Mesothelial cell of epicardium (in vitro differentiated cells): ENCODE measurements at regions not wholly inside any gene's neighbourhood (a gene's known extent, or its start where the extent isn't known, plus 50 kb on each side); places are given as distances from the start of the nearest gene placed in this dataset.

Source experiments
- DNase-seq, 2 experiments: peaks; one replicate each; pipeline ENCODE4 v3.0.0; 2021; ENCODE audit warnings: low spot score in 2 of 2; ENCODE audit not compliant: unreplicated experiment in 2 of 2
- H3K27ac Mint-ChIP-seq: 2 replicates; pipeline ENCODE4 v1.8.0; 2021; ENCODE audit warnings: mixed read lengths
- H3K27me3 Mint-ChIP-seq: 2 replicates; pipeline ENCODE4 v1.8.0; 2021; ENCODE audit warnings: low read depth, mixed read lengths
- H3K36me3 Mint-ChIP-seq: 2 replicates; pipeline ENCODE4 v1.8.0; 2021; ENCODE audit warnings: mixed read lengths
- H3K4me1 Mint-ChIP-seq: 2 replicates; pipeline ENCODE4 v1.8.0; 2021; ENCODE audit warnings: mixed read lengths
- H3K4me3 Mint-ChIP-seq: 2 replicates; pipeline ENCODE4 v1.8.0; 2021; ENCODE audit warnings: mild to moderate bottlenecking, moderate library complexity, mixed read lengths
- H3K9me3 Mint-ChIP-seq: 2 replicates; pipeline ENCODE4 v1.8.0; 2021; ENCODE audit warnings: mixed read lengths
- TF ChIP-seq, protein P1 (sequence below): fragments of 200-600 bp; sonication (generic); IDR thresholded peaks from one replicate; pipeline ENCODE4 v1.5.0; 2021; ENCODE audit warnings: antibody characterized with exemption; ENCODE audit not compliant: unreplicated experiment

DNA sequence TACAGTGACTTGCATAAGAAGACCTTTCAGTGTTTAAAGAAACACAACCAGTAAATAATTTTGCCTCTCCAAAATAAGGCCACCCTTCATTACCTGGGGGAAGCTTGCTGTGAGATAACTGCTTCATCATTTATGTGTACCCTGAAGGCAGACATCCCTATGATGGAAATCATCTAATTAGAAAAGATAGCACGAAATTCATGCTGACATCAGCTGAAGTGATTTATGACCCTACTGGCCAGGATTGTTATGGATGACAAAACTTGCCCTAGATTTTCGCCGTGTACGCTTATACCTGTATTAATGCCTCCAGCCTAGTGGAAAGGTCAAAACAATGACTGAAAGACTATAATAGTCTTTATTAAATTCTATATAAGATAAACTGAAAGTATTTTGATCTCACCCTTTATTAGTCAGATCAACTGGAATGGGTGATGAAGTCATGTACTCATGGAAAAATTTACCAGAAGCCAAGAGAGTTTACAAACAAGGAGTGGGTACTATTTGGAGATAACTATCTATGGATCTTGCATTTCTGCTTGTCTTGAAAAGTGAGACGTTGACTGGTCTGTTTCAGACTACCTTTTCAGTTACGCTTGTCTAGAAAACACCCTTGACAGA, 114.2 kb downstream of the PPP1R3A start:
- peaks cover 15% of the 10 kb centered on the region for H3K4me1 Mint-ChIP-seq
- H3K27me3 Mint-ChIP-seq: peaks cover 2% of the 10 kb centered on the region
- TF ChIP-seq, protein P1, sequence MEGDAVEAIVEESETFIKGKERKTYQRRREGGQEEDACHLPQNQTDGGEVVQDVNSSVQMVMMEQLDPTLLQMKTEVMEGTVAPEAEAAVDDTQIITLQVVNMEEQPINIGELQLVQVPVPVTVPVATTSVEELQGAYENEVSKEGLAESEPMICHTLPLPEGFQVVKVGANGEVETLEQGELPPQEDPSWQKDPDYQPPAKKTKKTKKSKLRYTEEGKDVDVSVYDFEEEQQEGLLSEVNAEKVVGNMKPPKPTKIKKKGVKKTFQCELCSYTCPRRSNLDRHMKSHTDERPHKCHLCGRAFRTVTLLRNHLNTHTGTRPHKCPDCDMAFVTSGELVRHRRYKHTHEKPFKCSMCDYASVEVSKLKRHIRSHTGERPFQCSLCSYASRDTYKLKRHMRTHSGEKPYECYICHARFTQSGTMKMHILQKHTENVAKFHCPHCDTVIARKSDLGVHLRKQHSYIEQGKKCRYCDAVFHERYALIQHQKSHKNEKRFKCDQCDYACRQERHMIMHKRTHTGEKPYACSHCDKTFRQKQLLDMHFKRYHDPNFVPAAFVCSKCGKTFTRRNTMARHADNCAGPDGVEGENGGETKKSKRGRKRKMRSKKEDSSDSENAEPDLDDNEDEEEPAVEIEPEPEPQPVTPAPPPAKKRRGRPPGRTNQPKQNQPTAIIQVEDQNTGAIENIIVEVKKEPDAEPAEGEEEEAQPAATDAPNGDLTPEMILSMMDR: no peak
- no peaks in the 10 kb centered on the region for H3K36me3 Mint-ChIP-seq
- no peak for DNase-seq
- H3K4me3 Mint-ChIP-seq: no peak overlapping the region
- H3K27ac Mint-ChIP-seq: no peak overlapping the region
- H3K9me3 Mint-ChIP-seq: peaks cover 4% of the 10 kb centered on the region

DNA sequence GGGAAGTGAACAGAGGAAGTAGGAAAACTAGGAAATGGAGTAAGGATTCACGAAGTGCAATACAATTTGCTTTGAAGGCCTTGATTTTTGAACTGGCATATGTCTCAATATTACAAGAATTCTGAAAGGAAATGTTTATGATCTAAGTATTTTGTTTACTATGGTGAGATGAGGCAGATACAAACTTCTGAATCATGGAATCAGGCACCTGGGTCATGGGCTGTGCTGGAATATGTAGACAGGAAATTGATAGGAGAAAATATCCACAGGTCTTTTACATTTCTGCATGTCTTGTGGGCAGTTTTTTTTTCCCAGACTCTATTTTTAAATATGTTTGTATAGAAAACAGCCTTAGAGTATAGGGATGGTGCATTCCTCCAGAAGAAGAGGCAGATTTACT, 117.1 kb downstream of the PPP1R3A start:
- Mint-ChIP-seq H3K36me3 (no peaks in the 10 kb centered on the region), H3K4me1 (peaks cover 22% of the 10 kb centered on the region), H3K4me3 (no peak overlapping the region), H3K27me3 (peaks cover 9% of the 10 kb centered on the region), H3K9me3 (peaks cover 9% of the 10 kb centered on the region), H3K27ac (no peak overlapping the region)
- no peak for DNase-seq
- TF ChIP-seq, protein P1: no peak

DNA sequence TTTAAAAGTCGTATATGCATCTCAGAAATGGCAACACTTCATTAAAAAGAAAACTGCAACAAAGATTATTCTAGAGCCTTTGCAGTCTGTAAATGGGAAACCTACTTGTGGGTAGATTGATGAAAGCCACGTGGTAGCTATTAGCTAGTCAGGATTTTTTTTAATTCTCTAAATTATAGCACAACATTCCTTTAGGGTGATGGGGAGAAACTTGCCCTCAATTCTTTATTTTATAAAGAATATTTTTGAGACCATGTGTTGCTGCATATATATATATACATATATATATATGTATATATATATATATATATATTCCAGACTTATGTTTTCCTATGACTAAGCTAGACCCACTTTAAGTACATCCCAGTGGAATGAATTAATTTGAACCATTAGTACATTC, 118.0 kb downstream of the PPP1R3A start:
- peaks cover 9% of the 10 kb centered on the region for H3K27me3 Mint-ChIP-seq

DNA sequence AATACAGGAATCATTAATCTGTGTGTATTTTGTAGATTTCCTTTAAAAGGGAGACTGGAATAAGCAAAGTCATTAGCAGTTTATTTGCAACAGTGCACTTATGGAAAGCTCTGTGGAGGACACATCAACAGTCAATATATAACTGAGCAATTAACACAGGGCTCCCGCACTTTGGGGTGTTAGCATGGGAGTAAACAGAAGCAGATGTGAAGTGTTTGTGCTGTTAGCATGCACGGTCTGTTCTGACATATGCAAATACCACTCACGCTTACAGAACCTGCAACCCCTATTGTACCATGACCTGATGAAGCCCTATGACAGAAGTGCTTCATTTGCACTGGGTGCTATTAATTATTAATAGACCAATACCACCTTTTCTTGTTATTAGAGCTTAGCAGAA, 118.9 kb downstream of the PPP1R3A start:
- Mint-ChIP-seq H3K4me3 (no peak overlapping the region), H3K27ac (no peak overlapping the region), H3K36me3 (no peaks in the 10 kb centered on the region), H3K27me3 (peaks cover 9% of the 10 kb centered on the region), H3K9me3 (peaks cover 9% of the 10 kb centered on the region), H3K4me1 (peaks cover 21% of the 10 kb centered on the region)
- TF ChIP-seq, protein P1: no peak
- DNase-seq: no peak

More for the DNA sequence above, 118.0 kb downstream of the PPP1R3A start:
- DNase-seq: no peak
- Mint-ChIP-seq H3K36me3 (no peaks in the 10 kb centered on the region), H3K27ac (no peak overlapping the region), H3K4me3 (no peak overlapping the region), H3K4me1 (peaks cover 21% of the 10 kb centered on the region), H3K9me3 (peaks cover 9% of the 10 kb centered on the region)
- TF ChIP-seq, protein P1: no peak

DNA sequence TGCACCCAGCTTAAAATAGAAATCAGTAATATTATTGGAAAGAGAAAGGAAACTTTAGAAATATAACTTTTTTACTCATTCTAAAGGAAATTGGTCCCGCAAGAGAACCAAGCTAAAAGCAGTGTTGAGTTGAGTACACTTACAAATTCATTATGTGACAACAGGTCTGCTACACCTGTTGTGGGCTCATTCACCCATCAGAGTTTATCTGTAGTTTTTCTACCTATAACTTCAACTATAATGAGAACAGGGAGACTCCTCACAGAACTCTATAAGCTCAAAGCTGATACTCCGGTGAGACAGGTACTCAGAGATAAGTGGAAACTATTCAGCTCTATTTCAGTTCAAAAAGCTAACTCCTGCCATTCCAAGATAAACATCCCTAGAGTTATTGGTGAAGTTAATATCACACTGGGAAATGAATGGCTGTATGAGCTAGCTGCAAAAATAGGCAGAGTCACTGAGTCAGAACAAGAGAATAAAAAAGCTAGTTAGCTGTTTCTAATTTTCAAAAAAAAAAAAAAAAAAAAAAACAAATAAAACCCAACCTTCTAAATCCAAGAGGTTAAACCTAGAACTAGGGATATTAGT, 121.3 kb downstream of the PPP1R3A start:
- DNase-seq: no peak
- H3K4me3 Mint-ChIP-seq: no peak overlapping the region
- H3K36me3 Mint-ChIP-seq: no peaks in the 10 kb centered on the region
- no peak overlapping the region for H3K27ac Mint-ChIP-seq
- TF ChIP-seq, protein P1: no peak
- H3K27me3 Mint-ChIP-seq: peaks cover 9% of the 10 kb centered on the region
- peaks cover 16% of the 10 kb centered on the region for H3K4me1 Mint-ChIP-seq
- H3K9me3 Mint-ChIP-seq: peaks cover 11% of the 10 kb centered on the region

DNA sequence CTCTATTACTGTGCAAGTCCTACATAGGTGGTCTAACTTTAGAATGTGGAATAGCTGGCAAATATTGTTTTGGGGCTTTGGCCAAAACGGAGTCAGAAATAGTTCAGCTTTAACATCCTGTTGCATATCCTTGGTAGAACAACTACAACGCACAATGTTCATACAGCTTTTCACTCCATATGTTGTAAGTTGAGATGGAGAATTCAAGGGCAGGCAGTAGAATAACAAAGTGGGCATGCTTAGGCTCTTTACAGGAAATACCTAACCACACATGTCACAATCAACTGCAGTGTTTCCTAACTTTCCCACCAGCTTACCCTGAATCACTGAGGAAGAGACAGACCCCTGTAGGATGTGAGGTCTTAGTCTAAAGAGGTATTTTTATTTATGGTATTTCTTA, 122.3 kb downstream of the PPP1R3A start:
- H3K36me3 Mint-ChIP-seq: no peaks in the 10 kb centered on the region
- peaks cover 16% of the 10 kb centered on the region for H3K4me1 Mint-ChIP-seq
- H3K9me3 Mint-ChIP-seq: peaks cover 11% of the 10 kb centered on the region
- H3K27me3 Mint-ChIP-seq: peaks cover 9% of the 10 kb centered on the region
- no peak overlapping the region for H3K27ac Mint-ChIP-seq
- TF ChIP-seq, protein P1: no peak
- H3K4me3 Mint-ChIP-seq: no peak overlapping the region
- no peak for DNase-seq
